GM12878 (cell line): ENCODE measurements at regions not wholly inside any gene's neighbourhood (a gene's known extent, or its start where the extent isn't known, plus 50 kb on each side); places are given as distances from the start of the nearest gene placed in this dataset.

Experiments used
- ATAC-seq: fragments of 200-7000 bp; cut with Tn5 transposase; 3 replicates; pipeline ENCODE4 v1.9.1; 2020; ENCODE audit warnings: mild to moderate bottlenecking, moderate library complexity
- BruUV-seq: library from RNA; stranded (reverse); fragments of 400-500 nt; replicated peaks from 2 replicates; lab custom pipeline; 2021; lab: Mats Ljungman, UMichigan
- CTCF ChIA-PET: fragments of 300-600 bp; sonication (Branson Sonifier 250); formaldehyde crosslinking; extraction: SDS; loops from one replicate; lab custom pipeline; 2021; ENCODE audit warnings: inconsistent platforms; lab: Yijun Ruan, JAX
- POLR2A ChIA-PET: fragments of 350-600 bp; formaldehyde crosslinking; extraction: SDS; loops from one replicate; lab custom pipeline; 2021; ENCODE audit warnings: inconsistent platforms; lab: Charles Lee
- RAD21 ChIA-PET: fragments of 300-600 bp; sonication (Branson Sonifier 250); formaldehyde crosslinking; loops from one replicate; lab custom pipeline; 2023; ENCODE audit warnings: antibody characterized with exemption; ENCODE audit not compliant: unreplicated experiment; lab: Charles Lee
- SMC1A ChIA-PET: fragments of 300-600 bp; sonication (Branson Sonifier 250); formaldehyde crosslinking; loops from one replicate; lab custom pipeline; 2023; ENCODE audit not compliant: unreplicated experiment, uncharacterized antibody; lab: Charles Lee
- DNase-seq: peaks from one replicate; pipeline ENCODE4 v3.0.0-alpha.2; 2011; ENCODE audit warnings: low read depth, low spot score
- FAIRE-seq: peaks from 3 replicates; lab custom pipeline; 2011; peaks lifted over from hg19 to GRCh38; lab: Jason Lieb, UNC
- H2AFZ ChIP-seq: 2 replicates; pipeline ENCODE4 v1.6.0; 2011; ENCODE audit warnings: low read depth, low read length, control low read depth; ENCODE audit not compliant: control insufficient read depth
- H3K27ac ChIP-seq: 2 replicates; pipeline ENCODE4 v1.5.1; 2011; ENCODE audit warnings: control low read depth; ENCODE audit not compliant: control insufficient read depth, insufficient read depth
- H3K27me3 ChIP-seq, 2 experiments: replicated peaks in 1 of 2; 2 replicates each; pipeline versions ENCODE4 v1.6.0 to v1.6.1; 2011; ENCODE audit warnings: low read length in 1 of 2; ENCODE audit not compliant: control insufficient read depth in 2 of 2, insufficient read depth in 2 of 2
- H3K36me3 ChIP-seq, 2 experiments: 2 replicates each; pipeline ENCODE4 v1.5.1; 2011; ENCODE audit warnings: low read length in 1 of 2; ENCODE audit not compliant: control insufficient read depth in 2 of 2, insufficient read depth in 2 of 2
- H3K4me1 ChIP-seq: 2 replicates; pipeline ENCODE4 v1.6.1; 2011; ENCODE audit warnings: mild to moderate bottlenecking, low read length, moderate library complexity, mixed read lengths; ENCODE audit not compliant: control insufficient read depth, insufficient read depth
- H3K4me2 ChIP-seq: 2 replicates; pipeline ENCODE4 v1.6.0; 2011; ENCODE audit warnings: control low read depth; ENCODE audit not compliant: control insufficient read depth, insufficient read depth
- H3K4me3 ChIP-seq: fragments of 200-600 bp; sonication (generic); 2 replicates; pipeline ENCODE4 v1.5.1; 2016
- H3K79me2 ChIP-seq: 2 replicates; pipeline ENCODE4 v1.6.0; 2011; ENCODE audit warnings: low read length; ENCODE audit not compliant: control insufficient read depth, insufficient read depth
- H3K9ac ChIP-seq: 2 replicates; pipeline ENCODE4 v1.8.0; 2011; ENCODE audit warnings: low read length, control low read depth, mixed read lengths; ENCODE audit not compliant: control insufficient read depth, insufficient read depth
- H3K9me3 ChIP-seq: replicated peaks from 3 replicates; pipeline ENCODE4 v1.5.1; 2011; ENCODE audit warnings: mild to moderate bottlenecking, low read length; ENCODE audit not compliant: control insufficient read depth, insufficient read depth
- H4K20me1 ChIP-seq: 2 replicates; pipeline ENCODE4 v1.6.0; 2011; ENCODE audit not compliant: control insufficient read depth, insufficient read depth
- ASH2L ChIP-seq: fragments of 300-600, 200-600 bp; sonication (generic); IDR thresholded peaks from 2 replicates; pipeline ENCODE4 v1.6.1; 2017; ENCODE audit warnings: low read depth, mild to moderate bottlenecking, borderline replicate concordance
- CBX3 ChIP-seq: fragments of 200-600 bp; sonication (generic); IDR thresholded peaks from 2 replicates; pipeline ENCODE4 v1.6.1; 2016; ENCODE audit warnings: low read depth, borderline replicate concordance
- IKZF2 ChIP-seq, 2 experiments: fragments of 450-650 bp; IDR thresholded peaks; 2 replicates each; pipeline ENCODE4 v1.6.1; 2017; ENCODE audit warnings: mild to moderate bottlenecking in 2 of 2, moderate library complexity in 2 of 2
- JUND ChIP-seq: IDR thresholded peaks from 2 replicates; pipeline ENCODE4 v1.6.1; 2012; ENCODE audit warnings: low read depth, mild to moderate bottlenecking, low read length, improper control_type of control experiment, moderate library complexity
- KLF5 ChIP-seq: fragments of 450-650 bp; IDR thresholded peaks from 2 replicates; pipeline ENCODE4 v1.6.1; 2014; ENCODE audit warnings: mild to moderate bottlenecking; ENCODE audit not compliant: partially characterized antibody
- MEF2A ChIP-seq: IDR thresholded peaks from 2 replicates; pipeline ENCODE4 v1.6.1; 2011; ENCODE audit warnings: low read depth, mild to moderate bottlenecking, low read length, moderate library complexity; ENCODE audit not compliant: insufficient read depth
- NFIC ChIP-seq: IDR thresholded peaks from 2 replicates; pipeline ENCODE4 v1.6.1; 2012; ENCODE audit warnings: low read depth, mild to moderate bottlenecking, inconsistent platforms, low read length, moderate library complexity
- RELA ChIP-seq: fragments of 450-650 bp; IDR thresholded peaks from 2 replicates; pipeline ENCODE4 v1.8.0; 2014; ENCODE audit warnings: borderline replicate concordance; ENCODE audit not compliant: partially characterized antibody
- SMAD5 ChIP-seq: IDR thresholded peaks from 2 replicates; pipeline ENCODE4 v1.6.1; 2016; ENCODE audit warnings: antibody characterized with exemption, low read depth
- SREBF1 ChIP-seq: IDR thresholded peaks from 2 replicates; pipeline ENCODE4 v1.6.1; 2012; ENCODE audit warnings: mild to moderate bottlenecking, low read length
- STAT3 ChIP-seq: IDR thresholded peaks from 2 replicates; pipeline ENCODE4 v1.6.1; 2011; ENCODE audit warnings: low read depth, low read length, improper control_type of control experiment
- WRNIP1 ChIP-seq: IDR thresholded peaks from 2 replicates; pipeline ENCODE4 v1.6.1; 2011; ENCODE audit warnings: low read depth, low read length, improper control_type of control experiment, borderline replicate concordance
- ZNF207 ChIP-seq: fragments of 450-650 bp; IDR thresholded peaks from 2 replicates; pipeline ENCODE4 v1.6.1; 2014; ENCODE audit warnings: antibody characterized with exemption, mild to moderate bottlenecking, borderline replicate concordance
- WGBS: methylation state at CpG from one replicate; pipeline ENCODE4 v1.1.6; 2016; ENCODE audit warnings: low lambda C conversion rate; ENCODE audit not compliant: insufficient replicate concordance, insufficient coverage; ENCODE audit errors: missing lambda C conversion rate; 5-methylcytosine and 5-hydroxymethylcytosine counted together
- in situ Hi-C: fragments of 300-500 bp; cut with MboI; formaldehyde crosslinking; loops from 9 replicates; pipeline ENCODE4 v1.14.3; 2018; ENCODE audit warnings: mixed read lengths
- intact Hi-C: fragments of 100-400 bp; cut with micrococcal nuclease; formaldehyde crosslinking; loops from one replicate; pipeline ENCODE4 v1.14.2; 2022; ENCODE audit not compliant: unreplicated experiment
- TF ChIP-seq, protein P1 (sequence below): fragments of 150-350 bp; IDR thresholded peaks from 2 replicates; pipeline ENCODE4 v1.6.1; 2016; ENCODE audit warnings: low read depth, low read length
- TF ChIP-seq, protein P2 (sequence below): IDR thresholded peaks from 2 replicates; pipeline ENCODE4 v1.6.1; 2011; ENCODE audit warnings: mild to moderate bottlenecking, low read depth, low read length, moderate library complexity; ENCODE audit not compliant: insufficient replicate concordance
- TF ChIP-seq, protein P3 (sequence below): fragments of 450-650 bp; formaldehyde crosslinking; IDR thresholded peaks from 2 replicates; pipeline ENCODE4 v1.5.0; 2022; ENCODE audit warnings: mild to moderate bottlenecking, missing genetic modification characterization

- Histone ChIP-seq H4K20me1 (no peaks in the 10 kb centered on the region), H3K4me1 (no peaks in the 10 kb centered on the region), H3K4me2 (no peak overlapping the region), H3K36me3 (no peaks in the 10 kb centered on the region), H3K9me3 (no peaks in the 10 kb centered on the region), H3K27me3 (peaks cover 0 to under 1% of the 10 kb centered on the region in 2 experiments; a peak in 1 of 4 replicates), H3K4me3 (no peak overlapping the region), H3K79me2 (no peaks in the 10 kb centered on the region), H3K27ac (no peak overlapping the region), H2AFZ (no peak overlapping the region), H3K9ac (no peak overlapping the region)
- DNase-seq (no peak), ATAC-seq (no peak), FAIRE-seq (no peak)
- in situ Hi-C loops (no loop called here), intact Hi-C loops (no loop called here)
- no peak for TF ChIP-seq NFIC
- TF ChIP-seq, protein P1, sequence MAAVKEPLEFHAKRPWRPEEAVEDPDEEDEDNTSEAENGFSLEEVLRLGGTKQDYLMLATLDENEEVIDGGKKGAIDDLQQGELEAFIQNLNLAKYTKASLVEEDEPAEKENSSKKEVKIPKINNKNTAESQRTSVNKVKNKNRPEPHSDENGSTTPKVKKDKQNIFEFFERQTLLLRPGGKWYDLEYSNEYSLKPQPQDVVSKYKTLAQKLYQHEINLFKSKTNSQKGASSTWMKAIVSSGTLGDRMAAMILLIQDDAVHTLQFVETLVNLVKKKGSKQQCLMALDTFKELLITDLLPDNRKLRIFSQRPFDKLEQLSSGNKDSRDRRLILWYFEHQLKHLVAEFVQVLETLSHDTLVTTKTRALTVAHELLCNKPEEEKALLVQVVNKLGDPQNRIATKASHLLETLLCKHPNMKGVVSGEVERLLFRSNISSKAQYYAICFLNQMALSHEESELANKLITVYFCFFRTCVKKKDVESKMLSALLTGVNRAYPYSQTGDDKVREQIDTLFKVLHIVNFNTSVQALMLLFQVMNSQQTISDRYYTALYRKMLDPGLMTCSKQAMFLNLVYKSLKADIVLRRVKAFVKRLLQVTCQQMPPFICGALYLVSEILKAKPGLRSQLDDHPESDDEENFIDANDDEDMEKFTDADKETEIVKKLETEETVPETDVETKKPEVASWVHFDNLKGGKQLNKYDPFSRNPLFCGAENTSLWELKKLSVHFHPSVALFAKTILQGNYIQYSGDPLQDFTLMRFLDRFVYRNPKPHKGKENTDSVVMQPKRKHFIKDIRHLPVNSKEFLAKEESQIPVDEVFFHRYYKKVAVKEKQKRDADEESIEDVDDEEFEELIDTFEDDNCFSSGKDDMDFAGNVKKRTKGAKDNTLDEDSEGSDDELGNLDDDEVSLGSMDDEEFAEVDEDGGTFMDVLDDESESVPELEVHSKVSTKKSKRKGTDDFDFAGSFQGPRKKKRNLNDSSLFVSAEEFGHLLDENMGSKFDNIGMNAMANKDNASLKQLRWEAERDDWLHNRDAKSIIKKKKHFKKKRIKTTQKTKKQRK = no peak
- no peak for TF ChIP-seq JUND
- no peak for TF ChIP-seq WRNIP1
- TF ChIP-seq, protein P2, sequence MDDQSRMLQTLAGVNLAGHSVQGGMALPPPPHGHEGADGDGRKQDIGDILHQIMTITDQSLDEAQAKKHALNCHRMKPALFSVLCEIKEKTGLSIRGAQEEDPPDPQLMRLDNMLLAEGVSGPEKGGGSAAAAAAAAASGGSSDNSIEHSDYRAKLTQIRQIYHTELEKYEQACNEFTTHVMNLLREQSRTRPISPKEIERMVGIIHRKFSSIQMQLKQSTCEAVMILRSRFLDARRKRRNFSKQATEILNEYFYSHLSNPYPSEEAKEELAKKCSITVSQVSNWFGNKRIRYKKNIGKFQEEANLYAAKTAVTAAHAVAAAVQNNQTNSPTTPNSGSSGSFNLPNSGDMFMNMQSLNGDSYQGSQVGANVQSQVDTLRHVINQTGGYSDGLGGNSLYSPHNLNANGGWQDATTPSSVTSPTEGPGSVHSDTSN = no peak
- TF ChIP-seq SREBF1 = no peak
- TF ChIP-seq CBX3 = no peak
- TF ChIP-seq KLF5 = no peak
- no peak for TF ChIP-seq ZNF207
- TF ChIP-seq MEF2A = no peak
- TF ChIP-seq, protein P3, sequence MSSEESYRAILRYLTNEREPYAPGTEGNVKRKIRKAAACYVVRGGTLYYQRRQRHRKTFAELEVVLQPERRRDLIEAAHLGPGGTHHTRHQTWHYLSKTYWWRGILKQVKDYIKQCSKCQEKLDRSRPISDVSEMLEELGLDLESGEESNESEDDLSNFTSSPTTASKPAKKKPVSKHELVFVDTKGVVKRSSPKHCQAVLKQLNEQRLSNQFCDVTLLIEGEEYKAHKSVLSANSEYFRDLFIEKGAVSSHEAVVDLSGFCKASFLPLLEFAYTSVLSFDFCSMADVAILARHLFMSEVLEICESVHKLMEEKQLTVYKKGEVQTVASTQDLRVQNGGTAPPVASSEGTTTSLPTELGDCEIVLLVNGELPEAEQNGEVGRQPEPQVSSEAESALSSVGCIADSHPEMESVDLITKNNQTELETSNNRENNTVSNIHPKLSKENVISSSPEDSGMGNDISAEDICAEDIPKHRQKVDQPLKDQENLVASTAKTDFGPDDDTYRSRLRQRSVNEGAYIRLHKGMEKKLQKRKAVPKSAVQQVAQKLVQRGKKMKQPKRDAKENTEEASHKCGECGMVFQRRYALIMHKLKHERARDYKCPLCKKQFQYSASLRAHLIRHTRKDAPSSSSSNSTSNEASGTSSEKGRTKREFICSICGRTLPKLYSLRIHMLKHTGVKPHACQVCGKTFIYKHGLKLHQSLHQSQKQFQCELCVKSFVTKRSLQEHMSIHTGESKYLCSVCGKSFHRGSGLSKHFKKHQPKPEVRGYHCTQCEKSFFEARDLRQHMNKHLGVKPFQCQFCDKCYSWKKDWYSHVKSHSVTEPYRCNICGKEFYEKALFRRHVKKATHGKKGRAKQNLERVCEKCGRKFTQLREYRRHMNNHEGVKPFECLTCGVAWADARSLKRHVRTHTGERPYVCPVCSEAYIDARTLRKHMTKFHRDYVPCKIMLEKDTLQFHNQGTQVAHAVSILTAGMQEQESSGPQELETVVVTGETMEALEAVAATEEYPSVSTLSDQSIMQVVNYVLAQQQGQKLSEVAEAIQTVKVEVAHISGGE (CRISPR knock-in tag) = no peak
- no peak for TF ChIP-seq STAT3
- TF ChIP-seq SMAD5 = no peak
- no peak for TF ChIP-seq RELA
- TF ChIP-seq IKZF2 (IDR thresholded peaks at IDR 0.05) = no peak
- TF ChIP-seq ASH2L = no peak
- ChIA-PET RAD21 (no interaction called here), CTCF (interaction anchor here (0.8 kb wide), 1 partner anchor 458 kb away, joined by 3 read pairs; no protein-coding TSS in a partner anchor), POLR2A (interaction anchor here (0.6 kb wide), 1 partner anchor 336 kb away, joined by 3 read pairs; no protein-coding TSS in a partner anchor), SMC1A (interaction anchor here (0.6 kb wide), 1 partner anchor 409 kb away, joined by 3 read pairs; no protein-coding TSS in a partner anchor)
- no TSS peak for BruUV-seq
- WGBS = 52% methylated on average over 9 of the region's 9 CpGs
Observed at GRCh38 chr12:131561891-131562684, 148.8 kb upstream of the SFSWAP start.
